ENCODE measurements at regions not wholly inside any gene's neighbourhood (a gene's known extent, or its start where the extent isn't known, plus 50 kb on each side); places are given as distances from the start of the nearest gene placed in this dataset.

DNA sequence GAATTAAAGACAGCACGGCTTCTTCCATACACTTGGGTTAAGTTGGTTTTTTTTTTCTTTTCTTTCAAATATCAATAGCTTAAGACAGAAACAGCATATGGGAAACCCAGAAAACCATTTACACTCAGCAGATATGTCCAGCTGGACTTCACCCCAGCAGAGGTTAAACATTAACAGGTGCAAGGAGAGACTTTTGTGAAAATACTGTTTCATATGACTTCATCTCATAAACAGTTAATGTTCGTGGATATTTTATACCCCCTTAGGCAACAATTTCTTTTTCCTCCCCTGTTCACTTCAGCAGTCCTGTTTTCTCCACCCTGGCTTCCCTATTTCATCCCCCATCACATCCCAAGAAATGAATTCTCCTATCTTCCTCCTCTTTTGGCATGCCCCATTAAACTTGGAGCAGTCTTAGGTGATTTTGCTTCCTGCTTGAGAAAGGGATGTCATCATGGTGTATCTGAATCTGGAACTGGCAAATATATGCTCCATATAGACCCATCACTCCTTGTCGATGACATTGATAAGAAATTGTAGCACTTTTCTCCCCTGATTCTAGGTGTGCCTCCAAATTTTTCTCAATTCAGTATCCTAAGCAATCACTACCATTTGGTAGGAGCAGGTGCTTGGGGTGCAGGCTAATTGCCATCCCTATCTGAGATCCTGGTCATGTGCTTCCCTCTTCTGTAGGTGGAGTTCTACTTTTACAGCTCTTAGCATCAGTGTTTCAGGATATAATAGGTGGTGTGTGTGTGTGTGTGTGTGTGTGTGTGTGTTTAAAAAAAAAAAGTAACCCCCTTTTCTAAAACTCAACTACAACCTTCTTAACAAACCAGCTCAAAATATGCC lies 67.9 kb downstream of the BMP4 start:
- Histone ChIP-seq H3K36me3 (ENCODE audit: control insufficient read depth in 2 of 2, extremely low read depth in 1 of 2, insufficient read depth in 2 of 2, low read length in 2 of 2) (no peaks in the 10 kb centered on the region), H4K20me1 (ENCODE audit: control insufficient read depth, extremely low read depth, insufficient read depth, low read length) (no peaks in the 10 kb centered on the region), H3K9me1 (ENCODE audit: control insufficient read depth, extremely low read depth, insufficient read depth, low read length) (no peaks in the 10 kb centered on the region), H3K4me3 (ENCODE audit: control insufficient read depth in 2 of 3, extremely low read depth in 1 of 3, insufficient read depth in 2 of 3, low read depth in 1 of 3, low read length in 3 of 3) (no peak overlapping the region), H3K9ac (ENCODE audit: control insufficient read depth, extremely low read depth, insufficient read depth, low read length) (no peak overlapping the region), H2AFZ (ENCODE audit: control insufficient read depth, low read length) (no peak overlapping the region), H3K4me2 (ENCODE audit: control insufficient read depth, extremely low read depth, insufficient read depth, low read depth, low read length) (no peak overlapping the region), H3K9me3 (ENCODE audit: control insufficient read depth, low read depth, low read length) (no peaks in the 10 kb centered on the region), H3K27me3 (ENCODE audit: control insufficient read depth, extremely low read depth, insufficient read depth, low read length) (peaks cover 10% of the 10 kb centered on the region), H3K27ac (ENCODE audit: control insufficient read depth, insufficient read depth, low read length) (no peak overlapping the region), H3K4me1 (ENCODE audit: control insufficient read depth, extremely low read depth, insufficient read depth, low read length) (no peaks in the 10 kb centered on the region), H3K79me2 (ENCODE audit: control insufficient read depth, insufficient read depth, low read length) (no peaks in the 10 kb centered on the region)
- DNase-seq (ENCODE audit: low read depth, low spot score): no peak
- dilution Hi-C loops (cut with MboI; ENCODE audit: extremely low pct_ligation_motif_present, low sequenced_read_pairs): no loop called here
- no peak for FAIRE-seq
- TF ChIP-seq EZH2 (IDR thresholded peaks at IDR 0.05; ENCODE audit: low read length): no peak
- TF ChIP-seq CTCF (optimal IDR thresholded peaks at IDR 0.05 in 1 of 3, IDR thresholded peaks at IDR 0.05 in 1 of 3, conservative IDR thresholded peaks at IDR 0.05 in 1 of 3; ENCODE audit: extremely low read depth in 1 of 3, insufficient read depth in 2 of 3, low read length in 3 of 3): no peak

DNA sequence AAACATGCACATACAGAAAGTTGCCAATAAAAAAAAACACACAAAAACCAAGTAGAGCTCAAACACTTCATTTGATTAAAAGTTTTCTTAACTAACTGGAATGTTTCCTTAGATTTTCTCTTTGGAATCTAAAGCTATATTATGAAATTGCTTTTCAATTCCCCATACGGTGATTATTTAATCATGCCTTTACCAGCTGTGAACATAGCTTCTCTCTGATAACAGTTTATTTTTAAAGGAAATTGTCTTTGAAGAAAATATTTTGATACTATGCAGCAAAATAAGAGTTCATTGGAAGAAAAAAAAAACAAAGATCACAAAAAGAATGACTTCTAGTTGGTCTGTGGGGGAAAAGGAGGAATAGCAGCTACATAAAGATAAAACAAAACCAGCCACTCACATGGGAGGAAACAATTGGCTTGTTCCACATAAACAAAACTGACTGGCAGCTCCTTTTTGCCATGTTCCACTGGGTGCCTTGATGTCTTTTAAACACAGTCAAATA lies 71.4 kb downstream of the BMP4 start:
- Histone ChIP-seq H3K27me3 (ENCODE audit: control insufficient read depth, extremely low read depth, insufficient read depth, low read length) (peaks cover 8% of the 10 kb centered on the region), H3K4me2 (ENCODE audit: control insufficient read depth, extremely low read depth, insufficient read depth, low read depth, low read length) (no peak overlapping the region), H3K79me2 (ENCODE audit: control insufficient read depth, insufficient read depth, low read length) (no peaks in the 10 kb centered on the region), H4K20me1 (ENCODE audit: control insufficient read depth, extremely low read depth, insufficient read depth, low read length) (no peaks in the 10 kb centered on the region), H3K9ac (ENCODE audit: control insufficient read depth, extremely low read depth, insufficient read depth, low read length) (no peak overlapping the region), H3K36me3 (ENCODE audit: control insufficient read depth in 2 of 2, extremely low read depth in 1 of 2, insufficient read depth in 2 of 2, low read length in 2 of 2) (no peaks in the 10 kb centered on the region), H3K9me3 (ENCODE audit: control insufficient read depth, low read depth, low read length) (no peaks in the 10 kb centered on the region), H3K4me1 (ENCODE audit: control insufficient read depth, extremely low read depth, insufficient read depth, low read length) (no peaks in the 10 kb centered on the region), H3K27ac (ENCODE audit: control insufficient read depth, insufficient read depth, low read length) (no peak overlapping the region), H3K4me3 (ENCODE audit: control insufficient read depth in 2 of 3, extremely low read depth in 1 of 3, insufficient read depth in 2 of 3, low read depth in 1 of 3, low read length in 3 of 3) (no peak overlapping the region), H3K9me1 (ENCODE audit: control insufficient read depth, extremely low read depth, insufficient read depth, low read length) (no peaks in the 10 kb centered on the region), H2AFZ (ENCODE audit: control insufficient read depth, low read length) (no peak overlapping the region)
- TF ChIP-seq CTCF (optimal IDR thresholded peaks at IDR 0.05 in 1 of 3, IDR thresholded peaks at IDR 0.05 in 1 of 3, conservative IDR thresholded peaks at IDR 0.05 in 1 of 3; ENCODE audit: extremely low read depth in 1 of 3, insufficient read depth in 2 of 3, low read length in 3 of 3) (no peak), EZH2 (IDR thresholded peaks at IDR 0.05; ENCODE audit: low read length) (no peak)
- FAIRE-seq (no peak), DNase-seq (ENCODE audit: low read depth, low spot score) (no peak)
- dilution Hi-C loops (cut with MboI; ENCODE audit: extremely low pct_ligation_motif_present, low sequenced_read_pairs): no loop called here

Measured in keratinocyte (primary cell).